Chondrocyte (in vitro differentiated cells): ENCODE measurements at regions not wholly inside any gene's neighbourhood (a gene's known extent, or its start where the extent isn't known, plus 50 kb on each side); places are given as distances from the start of the nearest gene placed in this dataset.

Source experiments
- DNase-seq: peaks from one replicate; pipeline ENCODE4 v3.0.0; 2021; ENCODE audit warnings: mixed read lengths, low spot score
- H3K27ac Mint-ChIP-seq: one replicate; pipeline ENCODE4 v1.8.0; 2021; ENCODE audit warnings: mild to moderate bottlenecking, moderate library complexity, mixed read lengths; ENCODE audit not compliant: unreplicated experiment
- H3K27me3 Mint-ChIP-seq: 2 replicates; pipeline ENCODE4 v1.8.0; 2021; ENCODE audit warnings: low read depth, mixed read lengths
- H3K36me3 Mint-ChIP-seq: 2 replicates; pipeline ENCODE4 v1.8.0; 2021; ENCODE audit warnings: low read depth, mixed read lengths
- H3K4me1 Mint-ChIP-seq: 2 replicates; pipeline ENCODE4 v1.8.0; 2021; ENCODE audit warnings: low read depth, mild to moderate bottlenecking, mixed read lengths
- H3K4me3 Mint-ChIP-seq: one replicate; pipeline ENCODE4 v1.8.0; 2021; ENCODE audit warnings: mild to moderate bottlenecking, moderate library complexity, mixed read lengths; ENCODE audit not compliant: unreplicated experiment
- H3K9me3 Mint-ChIP-seq: 2 replicates; pipeline ENCODE4 v1.8.0; 2021; ENCODE audit warnings: low read depth, mixed read lengths
- TF ChIP-seq, protein P1 (sequence below): fragments of 200-600 bp; sonication (generic); IDR thresholded peaks from 2 replicates; pipeline ENCODE4 v1.5.0; 2021; ENCODE audit warnings: antibody characterized with exemption, mild to moderate bottlenecking, moderate library complexity

- peaks cover 7% of the 10 kb centered on the region for H3K27me3 Mint-ChIP-seq
- no peak overlapping the region for H3K4me3 Mint-ChIP-seq
- H3K27ac Mint-ChIP-seq = no peak overlapping the region
- H3K36me3 Mint-ChIP-seq = peaks cover 5% of the 10 kb centered on the region
- peaks cover 19% of the 10 kb centered on the region for H3K9me3 Mint-ChIP-seq
- TF ChIP-seq, protein P1, sequence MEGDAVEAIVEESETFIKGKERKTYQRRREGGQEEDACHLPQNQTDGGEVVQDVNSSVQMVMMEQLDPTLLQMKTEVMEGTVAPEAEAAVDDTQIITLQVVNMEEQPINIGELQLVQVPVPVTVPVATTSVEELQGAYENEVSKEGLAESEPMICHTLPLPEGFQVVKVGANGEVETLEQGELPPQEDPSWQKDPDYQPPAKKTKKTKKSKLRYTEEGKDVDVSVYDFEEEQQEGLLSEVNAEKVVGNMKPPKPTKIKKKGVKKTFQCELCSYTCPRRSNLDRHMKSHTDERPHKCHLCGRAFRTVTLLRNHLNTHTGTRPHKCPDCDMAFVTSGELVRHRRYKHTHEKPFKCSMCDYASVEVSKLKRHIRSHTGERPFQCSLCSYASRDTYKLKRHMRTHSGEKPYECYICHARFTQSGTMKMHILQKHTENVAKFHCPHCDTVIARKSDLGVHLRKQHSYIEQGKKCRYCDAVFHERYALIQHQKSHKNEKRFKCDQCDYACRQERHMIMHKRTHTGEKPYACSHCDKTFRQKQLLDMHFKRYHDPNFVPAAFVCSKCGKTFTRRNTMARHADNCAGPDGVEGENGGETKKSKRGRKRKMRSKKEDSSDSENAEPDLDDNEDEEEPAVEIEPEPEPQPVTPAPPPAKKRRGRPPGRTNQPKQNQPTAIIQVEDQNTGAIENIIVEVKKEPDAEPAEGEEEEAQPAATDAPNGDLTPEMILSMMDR = no peak
- no peaks in the 10 kb centered on the region for H3K4me1 Mint-ChIP-seq
- DNase-seq = no peak
These were observed 193.0 kb downstream of the BMP7 start for GRCh38 chr20:57073402-57073801.

- H3K4me1 Mint-ChIP-seq = peaks cover 3% of the 10 kb centered on the region
- TF ChIP-seq, protein P1 = no peak
- peaks cover 27% of the 10 kb centered on the region for H3K9me3 Mint-ChIP-seq
- no peak overlapping the region for H3K27ac Mint-ChIP-seq
- peaks cover 7% of the 10 kb centered on the region for H3K36me3 Mint-ChIP-seq
- no peak overlapping the region for H3K4me3 Mint-ChIP-seq
- H3K27me3 Mint-ChIP-seq = peaks cover 7% of the 10 kb centered on the region
- no peak for DNase-seq
These were observed 192.1 kb downstream of the BMP7 start for GRCh38 chr20:57074386-57074785.

- Mint-ChIP-seq H3K4me1 (peaks cover 9% of the 10 kb centered on the region), H3K9me3 (peaks cover 28% of the 10 kb centered on the region), H3K27me3 (peaks cover 7% of the 10 kb centered on the region), H3K4me3 (no peak overlapping the region), H3K36me3 (peaks cover 7% of the 10 kb centered on the region), H3K27ac (no peak overlapping the region)
- TF ChIP-seq, protein P1 = no peak
- no peak for DNase-seq
These were observed 191.3 kb downstream of the BMP7 start for GRCh38 chr20:57075181-57075580.

DNA sequence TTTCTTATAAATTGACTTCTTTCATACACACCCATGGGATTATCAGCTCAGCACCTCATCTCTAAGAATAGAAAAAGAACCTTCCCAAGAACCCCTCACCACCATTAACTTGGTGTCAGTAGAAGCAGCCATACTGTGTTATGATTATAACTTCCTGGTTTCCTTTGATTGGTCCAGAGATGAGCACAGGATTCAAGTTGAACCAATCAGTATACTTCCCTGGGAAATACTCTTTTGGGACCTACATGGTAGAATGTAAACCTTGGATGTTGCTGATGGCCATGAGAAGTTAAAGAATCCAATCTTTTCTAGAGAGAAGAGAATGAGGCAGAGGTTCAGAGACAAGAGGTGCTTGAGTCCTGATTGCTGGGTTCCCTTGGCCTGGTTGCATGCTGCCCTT lies 190.8 kb downstream of the BMP7 start:
- Mint-ChIP-seq H3K36me3 (peaks cover 7% of the 10 kb centered on the region), H3K27ac (no peak overlapping the region), H3K4me3 (no peak overlapping the region), H3K9me3 (peaks cover 28% of the 10 kb centered on the region), H3K27me3 (peaks cover 7% of the 10 kb centered on the region), H3K4me1 (peaks cover 9% of the 10 kb centered on the region)
- TF ChIP-seq, protein P1 = no peak
- DNase-seq = no peak

GRCh38 chr20:57076152-57076652 lies 190.2 kb downstream of the BMP7 start:
- Mint-ChIP-seq H3K36me3 (peaks cover 7% of the 10 kb centered on the region), H3K9me3 (peaks cover 28% of the 10 kb centered on the region)

More at GRCh38 chr20:57076152-57076652, 190.2 kb downstream of the BMP7 start:
- no peak overlapping the region for H3K4me3 Mint-ChIP-seq
- no peak for DNase-seq
- no peak overlapping the region for H3K27ac Mint-ChIP-seq
- peaks cover 9% of the 10 kb centered on the region for H3K4me1 Mint-ChIP-seq
- TF ChIP-seq, protein P1 = no peak
- H3K27me3 Mint-ChIP-seq = peaks cover 4% of the 10 kb centered on the region
